GM19438 (cell line): ENCODE measurements at regions not wholly inside any gene's neighbourhood (a gene's known extent, or its start where the extent isn't known, plus 50 kb on each side); places are given as distances from the start of the nearest gene placed in this dataset.

Source experiments
- ATAC-seq: cut with Tn5 transposase; IDR thresholded peaks from one replicate; pipeline ENCODE4 v1.9.1; 2021; ENCODE audit warnings: low read depth; ENCODE audit not compliant: unreplicated experiment

GRCh38 chr7:114755856-114756255 lies 166.0 kb upstream of the MDFIC start:
- ATAC-seq = no peak

GRCh38 chr7:114758661-114759227 lies 163.2 kb upstream of the MDFIC start:
- no peak for ATAC-seq

- ATAC-seq = no peak
Observed at GRCh38 chr7:114759347-114760062, 162.4 kb upstream of the MDFIC start.

DNA sequence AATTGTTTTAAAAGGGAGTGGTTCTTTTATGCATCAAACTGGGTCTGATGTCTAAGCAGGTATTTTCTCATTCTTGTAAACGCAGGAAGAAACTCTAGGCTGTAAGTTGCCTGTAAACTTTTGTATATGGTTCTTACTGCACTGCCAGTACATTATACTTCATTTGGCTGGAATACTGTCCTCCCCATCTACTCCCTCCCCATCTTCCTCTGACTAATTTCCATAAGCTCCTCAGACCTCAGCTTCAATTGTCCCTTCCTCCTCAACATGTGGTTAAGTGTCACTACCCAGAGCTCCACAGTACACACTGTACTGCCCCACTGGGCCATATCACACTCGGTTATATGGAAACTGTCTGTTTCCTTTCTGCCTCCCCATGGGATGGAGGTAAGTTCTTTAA lies 161.4 kb upstream of the MDFIC start:
- ATAC-seq = no peak

- no peak for ATAC-seq
Observed at GRCh38 chr7:114761973-114762372, 159.9 kb upstream of the MDFIC start.

DNA sequence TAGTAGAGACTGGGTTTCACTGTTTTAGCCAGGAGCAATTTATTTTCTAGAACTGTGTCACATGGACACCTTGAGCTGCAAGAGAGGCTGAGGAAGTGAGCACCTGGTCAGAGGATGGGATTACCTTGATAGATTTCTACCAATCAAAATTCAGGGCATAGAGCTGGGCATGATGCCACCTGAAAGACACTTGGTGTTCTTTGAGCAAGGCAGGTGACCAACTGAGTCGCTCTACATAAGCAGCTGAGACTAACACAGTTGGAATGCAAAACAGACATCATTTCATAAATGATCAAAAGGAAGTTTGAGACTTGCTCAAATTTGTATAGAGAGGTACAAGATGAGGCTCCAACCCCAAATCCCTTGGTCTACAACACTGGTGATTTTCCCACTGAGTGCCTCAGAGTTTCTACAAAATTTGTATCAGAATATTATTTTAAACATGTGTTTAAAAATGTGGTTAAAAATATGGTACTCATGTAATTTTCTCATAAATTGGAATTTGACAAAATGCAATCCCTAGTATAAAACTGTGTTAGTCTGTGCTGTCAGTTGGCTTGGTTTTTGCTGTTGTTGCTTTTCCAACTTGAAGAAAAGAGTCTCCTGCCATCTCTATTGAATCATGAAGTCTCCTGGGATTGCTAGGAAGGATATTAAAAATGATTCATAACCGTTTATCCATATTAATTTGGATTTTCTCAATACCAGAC lies 156.4 kb upstream of the MDFIC start:
- no peak for ATAC-seq

GRCh38 chr7:114766041-114766356 lies 155.9 kb upstream of the MDFIC start:
- no peak for ATAC-seq

- no peak for ATAC-seq
Observed at GRCh38 chr7:114777288-114777687, 144.6 kb upstream of the MDFIC start.

GRCh38 chr7:114783508-114783907 lies 138.4 kb upstream of the MDFIC start:
- no peak for ATAC-seq

DNA sequence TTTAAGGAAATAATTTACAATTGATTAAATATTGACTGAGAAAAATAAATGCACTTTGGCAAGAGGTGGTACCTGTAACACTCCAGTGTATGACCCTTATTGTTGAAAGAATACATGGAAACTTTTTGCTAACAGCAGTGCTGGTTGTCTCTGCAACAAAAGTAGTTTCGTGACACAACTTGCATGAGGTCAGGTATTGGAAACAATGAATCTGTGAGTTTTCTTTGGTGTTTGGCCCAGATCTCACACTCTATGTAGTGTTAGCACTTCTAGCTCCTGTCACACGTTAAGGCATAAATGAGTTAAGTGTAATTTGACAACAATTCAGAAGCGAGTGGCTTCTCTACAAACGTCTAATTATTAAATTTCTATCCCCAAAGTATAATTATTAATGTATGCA lies 137.7 kb upstream of the MDFIC start:
- no peak for ATAC-seq

GRCh38 chr7:114784746-114785145 lies 137.1 kb upstream of the MDFIC start:
- ATAC-seq = no peak

DNA sequence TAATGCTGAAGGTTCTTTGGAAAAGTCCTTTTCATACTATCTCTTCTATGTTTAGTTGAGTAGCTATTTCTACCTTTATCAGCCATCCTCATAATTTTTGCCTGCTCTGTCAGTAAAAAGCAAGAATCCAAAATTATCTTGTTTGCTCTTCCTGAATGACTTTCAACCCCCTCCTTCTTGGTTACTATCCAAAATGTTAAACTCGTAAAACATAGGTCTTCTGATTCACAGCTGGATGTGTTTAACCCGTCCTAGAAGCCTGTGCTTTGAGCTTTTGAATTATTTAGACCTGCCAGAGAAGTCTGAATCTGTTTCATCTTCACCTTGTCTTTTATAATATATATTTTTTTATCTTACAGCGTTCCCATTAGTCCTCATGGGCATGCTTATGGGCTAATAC lies 136.4 kb upstream of the MDFIC start:
- ATAC-seq = no peak

GRCh38 chr7:114786455-114786854 lies 135.4 kb upstream of the MDFIC start:
- no peak for ATAC-seq

GRCh38 chr7:114787556-114787955 lies 134.3 kb upstream of the MDFIC start:
- ATAC-seq = no peak

DNA sequence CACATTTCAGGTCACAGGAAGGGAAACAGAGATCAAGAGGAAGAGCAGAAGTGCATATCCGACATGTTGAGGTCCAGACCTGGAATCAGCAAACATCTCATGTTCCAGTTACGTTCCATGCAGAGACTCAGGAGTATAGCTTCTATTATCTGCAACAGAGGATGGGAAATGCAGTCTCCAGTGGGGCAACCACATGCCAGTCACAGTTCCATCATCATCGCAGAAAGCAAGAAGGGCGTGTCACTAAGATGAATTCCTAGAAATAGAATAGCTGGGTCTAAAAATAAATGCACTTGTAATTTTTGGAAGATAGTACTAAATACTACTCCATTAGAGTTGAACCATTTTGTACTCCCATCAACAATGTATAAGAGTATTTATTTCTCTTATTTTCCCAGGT lies 133.2 kb upstream of the MDFIC start:
- no peak for ATAC-seq

DNA sequence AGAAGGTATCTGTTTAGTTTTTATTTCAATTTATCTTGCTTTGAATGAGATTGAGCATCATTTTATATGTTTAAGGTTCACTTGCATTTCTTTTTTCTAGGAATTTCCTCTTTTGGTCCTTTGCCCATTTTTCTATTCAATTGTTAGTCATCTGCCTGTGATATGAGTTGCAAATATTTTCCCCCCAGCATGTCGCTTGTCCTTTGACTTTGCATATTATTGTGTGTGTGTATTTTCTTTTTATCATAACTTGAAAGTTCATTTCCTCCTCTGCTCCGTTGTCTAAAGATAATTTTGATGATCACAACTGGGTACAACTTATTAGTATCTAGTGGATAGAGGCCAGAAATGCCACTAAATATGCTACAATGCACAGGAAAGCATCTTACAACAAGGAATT lies 132.7 kb upstream of the MDFIC start:
- ATAC-seq = no peak

- no peak for ATAC-seq
Observed at GRCh38 chr7:114789871-114790311, 132.0 kb upstream of the MDFIC start.

GRCh38 chr7:114790521-114790920 lies 131.4 kb upstream of the MDFIC start:
- ATAC-seq = no peak

DNA sequence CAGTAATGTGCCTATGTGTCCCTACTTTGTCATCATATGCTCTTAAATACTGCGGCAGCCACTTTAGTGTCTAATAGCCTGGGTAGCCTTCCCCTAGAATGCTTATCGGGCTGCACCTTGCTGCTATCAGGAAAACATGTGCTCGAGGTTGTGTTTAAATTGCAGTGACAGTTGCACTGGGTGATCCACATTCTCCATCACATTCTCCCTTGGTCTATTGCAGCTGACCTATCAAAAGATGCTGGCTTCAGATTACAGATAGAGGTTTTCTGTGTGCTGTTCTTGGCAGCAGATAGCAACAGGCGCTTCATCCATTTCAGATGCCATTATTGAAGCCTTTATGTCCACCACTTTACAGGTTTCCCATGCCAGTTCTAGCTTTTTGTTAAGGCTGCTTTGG lies 130.1 kb upstream of the MDFIC start:
- ATAC-seq = no peak

DNA sequence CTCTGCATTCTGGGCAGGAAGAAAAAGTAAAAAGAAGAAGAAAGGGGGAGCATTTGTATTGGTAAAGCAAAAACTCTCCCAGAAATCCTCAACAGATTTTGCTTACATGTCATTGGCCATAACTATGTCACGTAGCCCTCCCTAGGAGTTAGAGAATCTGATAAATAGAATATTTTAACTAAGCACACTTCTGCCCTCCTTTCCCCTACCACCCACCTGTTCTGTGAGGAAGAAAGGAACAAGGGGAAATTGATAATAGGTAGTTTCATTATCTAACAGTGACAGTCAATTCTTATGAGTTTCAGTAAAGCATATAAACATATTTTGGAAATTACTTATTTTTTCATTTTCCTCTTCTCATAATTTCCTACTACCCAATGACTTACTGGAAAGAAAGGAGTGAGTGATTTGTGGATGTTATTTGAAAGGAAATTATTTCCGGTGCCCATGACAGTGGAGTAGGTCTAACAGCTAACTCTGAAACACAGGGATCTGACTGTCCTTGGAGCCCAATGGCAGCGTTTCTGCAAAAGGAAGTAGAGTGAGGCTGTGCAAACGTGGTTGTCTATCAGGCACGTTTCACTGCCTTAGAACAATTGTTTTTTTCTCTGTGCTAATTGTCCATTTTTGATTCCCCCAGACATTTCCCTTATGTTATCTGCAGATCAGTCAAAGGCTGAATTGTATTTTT lies 128.6 kb upstream of the MDFIC start:
- no peak for ATAC-seq

DNA sequence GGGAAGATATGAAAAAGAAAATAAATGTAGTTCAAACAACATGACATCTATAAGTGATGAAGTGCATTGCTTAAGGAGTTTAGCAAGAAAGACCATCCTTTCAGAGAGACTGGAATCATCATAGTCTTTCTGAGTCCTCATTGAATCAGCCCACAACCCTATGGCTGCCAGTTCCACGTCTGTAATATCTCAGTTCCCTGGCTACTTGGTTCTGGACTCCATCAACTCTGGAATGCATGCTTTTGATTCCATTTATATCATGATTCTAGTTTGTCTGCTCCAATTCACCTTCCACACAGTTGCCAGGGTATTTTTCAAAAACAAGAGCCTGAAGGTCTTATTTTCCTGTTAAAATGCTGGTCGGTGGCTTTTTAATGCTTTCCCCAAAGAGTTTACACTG lies 126.4 kb upstream of the MDFIC start:
- ATAC-seq = no peak

- no peak for ATAC-seq
Observed at GRCh38 chr7:114799628-114800028, 122.3 kb upstream of the MDFIC start.
